GM19395 (cell line): ENCODE measurements at regions not wholly inside any gene's neighbourhood (a gene's known extent, or its start where the extent isn't known, plus 50 kb on each side); places are given as distances from the start of the nearest gene placed in this dataset.

Source experiments
- ATAC-seq: cut with Tn5 transposase; IDR thresholded peaks from one replicate; pipeline ENCODE4 v1.9.1; 2021; ENCODE audit warnings: mild to moderate bottlenecking, moderate library complexity; ENCODE audit not compliant: unreplicated experiment

DNA sequence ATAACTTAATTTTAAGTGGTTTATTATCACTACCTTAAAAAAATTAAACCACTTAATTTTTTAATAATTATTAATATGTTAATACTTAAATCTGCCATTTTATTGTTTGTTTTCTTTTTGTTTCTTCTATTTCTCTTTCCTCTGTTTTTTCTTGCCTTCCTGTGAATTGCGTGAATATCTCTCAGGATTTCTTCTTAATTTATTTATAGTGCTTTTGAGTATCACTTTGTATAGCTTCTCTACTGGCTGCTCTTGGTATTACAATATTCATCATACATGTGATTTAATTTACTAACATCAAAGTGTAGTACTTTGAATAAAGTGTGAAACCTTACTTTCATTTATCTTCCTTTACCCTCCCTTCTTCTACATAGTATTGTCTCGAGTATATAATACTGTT, 349.5 kb upstream of the CPXCR1 start:
- ATAC-seq = no peak

- ATAC-seq = no peak
Observed at GRCh38 chrX:88416002-88416401, 331.0 kb upstream of the CPXCR1 start.

DNA sequence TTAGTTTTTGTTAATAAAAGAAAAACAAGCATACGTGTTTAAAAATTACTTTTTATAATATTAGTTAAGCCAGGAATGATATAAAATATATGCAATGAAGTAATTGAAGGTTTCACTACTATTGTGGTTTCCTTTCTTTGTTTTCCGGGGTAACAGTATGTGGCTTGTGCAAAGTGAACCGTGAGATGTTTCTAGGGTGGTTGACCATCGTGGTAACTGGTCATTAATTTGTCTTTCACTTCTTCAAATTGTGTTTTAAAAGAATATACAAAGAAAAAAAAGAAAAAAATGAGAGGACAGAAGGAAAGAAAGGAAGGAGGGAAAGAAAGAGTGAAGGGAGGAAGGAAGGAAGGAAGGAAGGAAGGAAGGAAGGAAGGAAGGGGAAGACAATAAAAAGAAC, 330.1 kb upstream of the CPXCR1 start:
- ATAC-seq = no peak

GRCh38 chrX:88424071-88424470, 323.0 kb upstream of the CPXCR1 start:
- no peak for ATAC-seq

- ATAC-seq = no peak
Observed at GRCh38 chrX:88424541-88424940, 322.5 kb upstream of the CPXCR1 start.

DNA sequence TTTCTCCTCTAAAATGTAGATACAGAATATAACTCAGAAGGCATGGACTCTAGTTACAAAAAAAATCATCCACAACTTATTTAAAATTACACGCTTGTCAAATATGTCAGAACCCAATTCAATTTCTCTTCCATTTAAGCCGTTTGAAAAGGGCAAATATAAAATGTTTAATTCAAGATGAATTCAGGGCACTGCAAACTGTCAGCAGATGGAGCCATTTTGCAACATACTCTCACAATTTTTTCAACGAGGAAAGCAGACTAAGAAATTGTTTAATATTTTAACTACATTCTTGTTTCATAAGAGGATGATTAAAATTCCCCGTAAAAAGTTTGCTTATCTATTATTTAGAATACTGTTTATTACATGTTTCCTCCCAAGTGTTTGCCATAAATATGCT, 321.3 kb upstream of the CPXCR1 start:
- no peak for ATAC-seq

- ATAC-seq = no peak
Observed at GRCh38 chrX:88437563-88437962, 309.5 kb upstream of the CPXCR1 start.

DNA sequence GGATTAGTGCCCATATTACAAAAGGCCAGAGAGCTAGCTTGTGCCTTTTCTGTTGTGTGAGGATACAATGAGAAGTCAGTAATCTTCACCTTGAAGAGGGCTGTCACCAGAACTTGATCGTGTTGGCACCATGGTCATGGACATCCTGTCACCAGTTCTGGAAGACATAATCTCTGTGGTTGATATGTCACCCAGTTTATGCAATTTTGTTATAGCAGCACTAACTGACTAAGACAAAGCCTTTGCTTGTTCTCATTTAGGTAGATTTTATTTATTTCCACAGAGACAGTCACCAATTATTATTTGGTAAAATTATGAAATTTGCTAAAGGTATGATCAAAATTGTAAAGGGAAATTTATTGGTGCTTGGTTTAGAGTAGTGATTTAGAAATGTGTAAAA, 308.8 kb upstream of the CPXCR1 start:
- no peak for ATAC-seq

DNA sequence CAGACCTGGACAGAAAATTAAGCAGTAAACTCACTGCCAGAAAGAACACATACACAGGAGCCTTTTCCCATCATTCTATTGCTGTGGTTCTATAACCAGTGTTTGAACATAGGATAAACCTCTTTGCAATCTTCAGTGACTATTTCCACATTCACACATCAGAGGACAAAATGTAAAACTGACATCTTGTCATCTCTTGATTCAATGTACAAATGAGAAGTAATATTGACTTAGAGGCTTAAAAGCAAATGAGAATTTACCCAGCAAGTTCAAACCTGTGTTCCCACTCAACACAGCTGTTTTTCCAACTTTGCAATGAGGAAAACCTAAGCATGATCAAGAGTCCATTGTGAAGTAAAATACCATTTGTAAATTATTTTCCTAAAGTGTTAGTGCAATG, 307.1 kb upstream of the CPXCR1 start:
- no peak for ATAC-seq
